Ovary (tissue), 7 donors: ENCODE measurements at regions not wholly inside any gene's neighbourhood (a gene's known extent, or its start where the extent isn't known, plus 50 kb on each side); places are given as distances from the start of the nearest gene placed in this dataset.
"Not testable (repeated sequence)": the region's sequence is repeated elsewhere in the genome, so short reads cannot be mapped to it uniquely, and the experiment has no call there.

Experiments used
- DNase-seq, 5 donors: peaks; one replicate each; pipeline ENCODE4 v3.0.0-alpha.2; 2019 to 2020
- H3K27ac ChIP-seq, 2 donors: fragments of 200-600 bp; one replicate each; pipeline versions ENCODE4 v1.5.1 to v1.8.0; 2019 to 2022
- H3K27me3 ChIP-seq: fragments of 200-600 bp; one replicate; pipeline ENCODE4 v1.8.0; 2022
- H3K36me3 ChIP-seq: fragments of 200-600 bp; sonication (generic); one replicate; pipeline ENCODE4 v1.5.1; 2019
- H3K4me1 ChIP-seq: one replicate; pipeline ENCODE4 v1.8.1; 2013; ENCODE audit warnings: mild to moderate bottlenecking, moderate library complexity; ENCODE audit not compliant: insufficient read depth
- H3K4me3 ChIP-seq: fragments of 200-600 bp; sonication (generic); one replicate; pipeline ENCODE4 v1.5.1; 2017
- H3K9me3 ChIP-seq, 2 donors: fragments of 200-600 bp in 1 of 2; sonication (generic) in 1 of 2; one replicate each; pipeline versions ENCODE4 v1.5.1 to v1.8.1; 2013 to 2019; ENCODE audit warnings: mild to moderate bottlenecking in 1 of 2, moderate library complexity in 1 of 2
- CTCF ChIP-seq, 3 donors: fragments of 450-650 bp in 2 of 3; fragments of 200-600 bp in 1 of 3; IDR thresholded peaks; one replicate each; pipeline versions ENCODE4 v1.5.1 to v1.8.0; 2016 to 2022; ENCODE audit warnings: antibody characterized with exemption in 3 of 3, mild to moderate bottlenecking in 1 of 3
- EP300 ChIP-seq: sonication (generic); formaldehyde crosslinking; IDR thresholded peaks from one replicate; pipeline ENCODE4 v1.6.1; 2017; ENCODE audit warnings: antibody characterized with exemption
- POLR2A ChIP-seq: fragments of 450-650 bp; IDR thresholded peaks from one replicate; pipeline ENCODE4 v1.6.1; 2017; ENCODE audit warnings: antibody characterized with exemption, mild to moderate bottlenecking, moderate library complexity
- WGBS, 3 donors: extraction: QIAGEN DNeasy Blood & Tissue Kit in 1 of 3; methylation state at CpG; one replicate each; pipeline versions ENCODE4 v1.1.5 to v1.1.7; 2013 to 2017; 5-methylcytosine and 5-hydroxymethylcytosine counted together
- intact Hi-C, 4 donors: fragments of 100-400 bp; cut with DNase I; formaldehyde crosslinking; loops; one replicate each; pipeline versions ENCODE4 v1.11.0 to v1.15.1; 2022 to 2023
- donor health status: DM: no; HTN: no; CAD: no; lungs with moderate emphysema.
- donor health status: DM: no; HTN: no; CAD: no.
- donor health status: Bipolar disorder and iron deficiency.
- donor health status: DM: no; HTN: no; CAD: no.
- donor health status: DM: yes; HTN: yes; CAD: no.

- WGBS, 3 donors: 45 to 65% methylated on average over 4 of the region's 4 CpGs; no CpG with 5 or more reads in 1 of the 3 donors
- intact Hi-C loops: no loop called here
- H3K9me3 ChIP-seq: no peaks in the 10 kb centered on the region
- TF ChIP-seq EP300: no peak
- H3K27ac ChIP-seq: no peak overlapping the region
- H3K27me3 ChIP-seq: no peaks in the 10 kb centered on the region
- DNase-seq: no peak
- H3K4me3 ChIP-seq: no peak overlapping the region
- H3K36me3 ChIP-seq: no peaks in the 10 kb centered on the region
- H3K4me1 ChIP-seq: no peaks in the 10 kb centered on the region
Measured at GRCh38 chr3:193165431-193166120, 75.4 kb upstream of the PLAAT1 start.

GRCh38 chr3:193168931-193169330 is 72.1 kb upstream of the PLAAT1 start:
- Histone ChIP-seq H3K4me1 (no peaks in the 10 kb centered on the region), H3K9me3 (no peaks in the 10 kb centered on the region), H3K4me3 (no peak overlapping the region), H3K27ac (no peak overlapping the region), H3K27me3 (no peaks in the 10 kb centered on the region), H3K36me3 (no peaks in the 10 kb centered on the region)
- WGBS, 3 donors: 44 to 61% (median 51%) methylated on average over 3 of the region's 3 CpGs
- intact Hi-C loops: no loop called here
- no peak for DNase-seq
- TF ChIP-seq EP300 (no peak), CTCF (IDR thresholded peaks at IDR 0.05) (no peak)

GRCh38 chr3:193174140-193174539 is 66.9 kb upstream of the PLAAT1 start:
- Histone ChIP-seq H3K9me3 (no peaks in the 10 kb centered on the region), H3K27me3 (no peaks in the 10 kb centered on the region), H3K4me3 (no peak overlapping the region), H3K4me1 (no peaks in the 10 kb centered on the region), H3K36me3 (no peaks in the 10 kb centered on the region), H3K27ac (no peak overlapping the region)
- no peak for TF ChIP-seq CTCF (IDR thresholded peaks at IDR 0.05)
- no peak for TF ChIP-seq POLR2A
- TF ChIP-seq EP300: no peak
- no peak for DNase-seq
- WGBS, 3 donors: 42 to 74% (median 61%) methylated on average over 1 of the region's 1 CpG
- intact Hi-C loops: no loop called here

- H3K4me1 ChIP-seq, H3K27ac ChIP-seq, intact Hi-C loops, H3K27me3 ChIP-seq, DNase-seq, H3K9me3 ChIP-seq, H3K36me3 ChIP-seq, H3K4me3 ChIP-seq: not testable (repeated sequence)
- WGBS, 3 donors: 82 to 88% (median 83%) methylated on average over 8 of the region's 8 CpGs
Measured at GRCh38 chr3:193179332-193180012, 61.5 kb upstream of the PLAAT1 start.

GRCh38 chr3:193187070-193187722 is 53.8 kb upstream of the PLAAT1 start:
- H3K36me3 ChIP-seq: no peaks in the 10 kb centered on the region
- H3K27me3 ChIP-seq: no peaks in the 10 kb centered on the region
- intact Hi-C loops: no loop called here
- no peaks in the 10 kb centered on the region for H3K9me3 ChIP-seq
- H3K27ac ChIP-seq: no peak overlapping the region
- H3K4me3 ChIP-seq: no peak overlapping the region
- no peaks in the 10 kb centered on the region for H3K4me1 ChIP-seq
- 47 to 65% (median 63%) methylated on average over 6 of the region's 6 CpGs for WGBS, 3 donors
- TF ChIP-seq CTCF (IDR thresholded peaks at IDR 0.05) (no peak), EP300 (no peak), POLR2A (no peak)
- DNase-seq: no peak
